ENCODE measurements at regions not wholly inside any gene's neighbourhood (a gene's known extent, or its start where the extent isn't known, plus 50 kb on each side); places are given as distances from the start of the nearest gene placed in this dataset.

DNA sequence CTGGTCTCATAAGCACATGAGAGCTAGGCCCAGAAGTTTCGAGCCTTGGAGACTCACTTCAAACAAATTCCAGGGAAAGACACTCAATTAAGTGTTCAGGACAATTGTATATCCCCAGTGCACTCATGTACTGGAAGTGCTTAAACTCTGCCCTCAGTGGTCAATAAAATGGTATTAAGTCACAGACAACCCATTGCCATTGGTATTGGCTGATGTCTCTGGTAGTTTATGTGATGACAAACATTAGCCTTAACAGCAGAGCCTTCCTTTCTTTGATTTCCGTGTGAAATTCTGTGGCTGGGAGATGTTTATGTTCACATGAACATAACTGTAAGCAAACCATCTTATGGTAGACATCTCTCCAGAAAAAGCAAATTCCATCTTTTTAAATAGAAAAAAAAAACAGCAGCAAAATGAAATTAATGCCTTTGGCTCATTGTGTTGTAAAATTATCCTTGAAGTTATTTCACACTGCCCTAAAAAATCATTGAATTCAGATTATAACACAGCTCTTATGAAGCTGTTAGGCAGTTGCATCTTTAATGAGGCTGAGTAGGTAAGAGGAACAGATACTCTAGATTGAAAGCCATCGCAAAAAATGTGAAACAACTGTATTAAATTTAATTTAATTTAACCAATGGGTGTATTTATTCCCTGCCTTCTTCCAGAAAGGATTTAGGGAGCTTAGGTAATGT is 216.2 kb upstream of the PLEKHG7 start (continued):
- TF ChIP-seq RELB (IDR thresholded peaks at IDR 0.05; ENCODE audit: low read depth) = no peak
- TF ChIP-seq SRF (IDR thresholded peaks at IDR 0.05; ENCODE audit: low read depth in 2 of 2, low read length in 2 of 2) = no peak
- TF ChIP-seq E2F8 (IDR thresholded peaks at IDR 0.05; ENCODE audit: low read depth, partially characterized antibody) = no peak
- TF ChIP-seq, protein P1, sequence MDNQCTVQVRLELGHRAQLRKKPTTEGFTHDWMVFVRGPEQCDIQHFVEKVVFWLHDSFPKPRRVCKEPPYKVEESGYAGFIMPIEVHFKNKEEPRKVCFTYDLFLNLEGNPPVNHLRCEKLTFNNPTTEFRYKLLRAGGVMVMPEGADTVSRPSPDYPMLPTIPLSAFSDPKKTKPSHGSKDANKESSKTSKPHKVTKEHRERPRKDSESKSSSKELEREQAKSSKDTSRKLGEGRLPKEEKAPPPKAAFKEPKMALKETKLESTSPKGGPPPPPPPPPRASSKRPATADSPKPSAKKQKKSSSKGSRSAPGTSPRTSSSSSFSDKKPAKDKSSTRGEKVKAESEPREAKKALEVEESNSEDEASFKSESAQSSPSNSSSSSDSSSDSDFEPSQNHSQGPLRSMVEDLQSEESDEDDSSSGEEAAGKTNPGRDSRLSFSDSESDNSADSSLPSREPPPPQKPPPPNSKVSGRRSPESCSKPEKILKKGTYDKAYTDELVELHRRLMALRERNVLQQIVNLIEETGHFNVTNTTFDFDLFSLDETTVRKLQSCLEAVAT (IDR thresholded peaks at IDR 0.05) = no peak

Measured in GM12878 (cell line).